H1 (cell line): ENCODE measurements at regions not wholly inside any gene's neighbourhood (a gene's known extent, or its start where the extent isn't known, plus 50 kb on each side); places are given as distances from the start of the nearest gene placed in this dataset.

Experiments used
- CTCF ChIA-PET: fragments of 300-600 bp; sonication (Branson Sonifier 250); formaldehyde crosslinking; loops from one replicate; lab custom pipeline; 2021; ENCODE audit not compliant: partially characterized antibody; lab: Charles Lee
- POLR2A ChIA-PET: fragments of 300-600 bp; sonication (Branson Sonifier 250); formaldehyde crosslinking; loops from one replicate; lab custom pipeline; 2021; ENCODE audit warnings: inconsistent platforms; ENCODE audit not compliant: partially characterized antibody; lab: Charles Lee
- DNase-seq, 2 experiments: peaks; one replicate each; pipeline versions ENCODE4 v3.0.0 to v3.0.0-alpha.2; 2010 to 2022; ENCODE audit warnings: low spot score in 2 of 2, low read depth in 1 of 2, mixed read lengths in 1 of 2
- FAIRE-seq: peaks from 2 replicates; lab custom pipeline; 2011; peaks lifted over from hg19 to GRCh38; lab: Jason Lieb, UNC
- H2AFZ ChIP-seq: 2 replicates; pipeline ENCODE4 v1.8.1; 2012; ENCODE audit warnings: low read length, inconsistent platforms
- H2AK5ac ChIP-seq: 2 replicates; pipeline ENCODE4 v1.6.1; 2013; ENCODE audit warnings: low read depth, low read length
- H2BK120ac ChIP-seq: replicated peaks from 2 replicates; pipeline ENCODE3; 2013; ENCODE audit warnings: low read depth, low read length, inconsistent platforms
- H2BK12ac ChIP-seq: 2 replicates; pipeline ENCODE4 v1.6.1; 2013; ENCODE audit warnings: low read depth, low read length
- H2BK15ac ChIP-seq: 2 replicates; pipeline ENCODE4 v1.6.1; 2013; ENCODE audit warnings: low read length
- H2BK20ac ChIP-seq: 2 replicates; pipeline ENCODE4 v1.6.1; 2013; ENCODE audit warnings: low read length
- H2BK5ac ChIP-seq: 2 replicates; pipeline ENCODE4 v1.6.1; 2013; ENCODE audit warnings: low read depth, low read length
- H3K14ac ChIP-seq: 2 replicates; pipeline ENCODE4 v1.6.1; 2013; ENCODE audit warnings: inconsistent platforms; ENCODE audit not compliant: insufficient read length
- H3K18ac ChIP-seq: 2 replicates; pipeline ENCODE4 v1.6.1; 2013; ENCODE audit warnings: low read length; ENCODE audit errors: extremely low read depth
- H3K23ac ChIP-seq: 2 replicates; pipeline ENCODE4 v1.6.1; 2013; ENCODE audit warnings: inconsistent platforms; ENCODE audit not compliant: insufficient read length
- H3K23me2 ChIP-seq: 2 replicates; pipeline ENCODE4 v1.6.1; 2013; ENCODE audit warnings: low read depth, low read length
- H3K27ac ChIP-seq: 2 replicates; pipeline ENCODE4 v1.6.1; 2011; ENCODE audit warnings: low read depth, low read length, inconsistent platforms
- H3K27me3 ChIP-seq, 4 experiments: replicated peaks in 1 of 4; 1 replicate in 1 of 4; 2 replicates in 3 of 4; pipeline versions ENCODE4 v1.6.1 to v1.8.1; 2011 to 2013; ENCODE audit warnings: low read length in 3 of 4, mild to moderate bottlenecking in 3 of 4, inconsistent platforms in 2 of 4, mixed read lengths in 2 of 4, moderate library complexity in 1 of 4; ENCODE audit not compliant: control insufficient read depth in 3 of 4, insufficient read depth in 3 of 4; ENCODE audit errors: extremely low read depth in 1 of 4
- H3K36me3 ChIP-seq, 4 experiments: 2 replicates each; pipeline versions ENCODE4 v1.6.1 to v1.8.1; 2011 to 2013; ENCODE audit warnings: mild to moderate bottlenecking in 4 of 4, low read length in 3 of 4, moderate library complexity in 2 of 4, control low read depth in 1 of 4, inconsistent platforms in 1 of 4; ENCODE audit not compliant: insufficient read depth in 4 of 4, control insufficient read depth in 2 of 4
- H3K4ac ChIP-seq: replicated peaks from 2 replicates; pipeline ENCODE3; 2013; ENCODE audit warnings: low read length, low read depth, mixed read lengths, inconsistent platforms; ENCODE audit not compliant: insufficient read length
- H3K4me1 ChIP-seq, 4 experiments: replicated peaks in 1 of 4; 1 replicate in 1 of 4; 2 replicates in 3 of 4; pipeline versions ENCODE4 v1.6.1 to v1.8.1; 2011 to 2013; ENCODE audit warnings: low read length in 3 of 4, inconsistent platforms in 2 of 4, mixed read lengths in 1 of 4; ENCODE audit not compliant: insufficient read depth in 4 of 4, control insufficient read depth in 3 of 4
- H3K4me2 ChIP-seq, 2 experiments: 2 replicates each; pipeline versions ENCODE4 v1.6.1 to v1.8.1; 2011 to 2013; ENCODE audit warnings: low read depth in 2 of 2, low read length in 2 of 2, control low read depth in 1 of 2, inconsistent platforms in 1 of 2, mild to moderate bottlenecking in 1 of 2; ENCODE audit not compliant: insufficient read depth in 1 of 2
- H3K4me3 ChIP-seq, 4 experiments: fragments of 200-600, 300-600 bp in 1 of 4; sonication (generic), shearing (Covaris generic), sonication (Bioruptor Twin) in 1 of 4; 2 replicates each; pipeline versions ENCODE4 v1.5.1 to v1.8.1; 2011 to 2016; ENCODE audit warnings: low read length in 4 of 4, low read depth in 3 of 4, control low read depth in 2 of 4, inconsistent platforms in 2 of 4, mild to moderate bottlenecking in 2 of 4, mixed read lengths in 1 of 4, moderate library complexity in 1 of 4; ENCODE audit not compliant: insufficient read depth in 2 of 4; ENCODE audit errors: extremely low read depth in 1 of 4
- H3K56ac ChIP-seq: replicated peaks from 2 replicates; pipeline ENCODE3; 2013; ENCODE audit warnings: low read depth, mild to moderate bottlenecking, mixed read lengths, low read length, inconsistent platforms; ENCODE audit not compliant: insufficient read length
- H3K79me1 ChIP-seq: 2 replicates; pipeline ENCODE4 v1.6.1; 2013; ENCODE audit warnings: low read depth, low read length, control low read depth
- H3K79me2 ChIP-seq, 2 experiments: 2 replicates each; pipeline versions ENCODE4 v1.6.1 to v1.8.1; 2012 to 2013; ENCODE audit warnings: low read length in 2 of 2, mild to moderate bottlenecking in 2 of 2, inconsistent platforms in 1 of 2; ENCODE audit not compliant: insufficient read depth in 2 of 2, control insufficient read depth in 1 of 2
- H3K9ac ChIP-seq, 4 experiments: replicated peaks in 1 of 4; 1 replicate in 1 of 4; 2 replicates in 3 of 4; pipeline versions ENCODE4 v1.6.1 to v1.8.1; 2011 to 2013; ENCODE audit warnings: low read depth in 3 of 4, low read length in 3 of 4, control low read depth in 2 of 4, mild to moderate bottlenecking in 2 of 4, moderate library complexity in 2 of 4, inconsistent platforms in 1 of 4; ENCODE audit errors: extremely low read depth in 1 of 4
- H3K9me3 ChIP-seq, 2 experiments: 2 replicates each; pipeline versions ENCODE4 v1.6.1 to v1.8.1; 2012 to 2013; ENCODE audit warnings: mild to moderate bottlenecking in 2 of 2, moderate library complexity in 2 of 2, control low read depth in 1 of 2, inconsistent platforms in 1 of 2, low read depth in 1 of 2, low read length in 1 of 2, mixed read lengths in 1 of 2; ENCODE audit not compliant: insufficient read depth in 2 of 2
- H4K20me1 ChIP-seq, 2 experiments: replicated peaks in 1 of 2; 2 replicates each; pipeline versions ENCODE3 to v1.8.1; 2011 to 2013; ENCODE audit warnings: inconsistent platforms in 2 of 2, low read length in 2 of 2, mild to moderate bottlenecking in 1 of 2; ENCODE audit not compliant: insufficient read depth in 2 of 2, control insufficient read depth in 1 of 2
- H4K5ac ChIP-seq: 2 replicates; pipeline ENCODE4 v1.6.1; 2013; ENCODE audit warnings: low read length, low read depth, mixed read lengths, inconsistent platforms; ENCODE audit not compliant: insufficient read length
- H4K8ac ChIP-seq: 2 replicates; pipeline ENCODE4 v1.8.0; 2013; ENCODE audit warnings: mild to moderate bottlenecking, moderate library complexity, low read length, inconsistent platforms; ENCODE audit not compliant: insufficient read depth; ENCODE audit errors: extremely low read depth
- H4K91ac ChIP-seq: replicated peaks from 2 replicates; pipeline ENCODE3; 2013; ENCODE audit warnings: low read length, mixed read lengths, inconsistent platforms; ENCODE audit not compliant: insufficient read length
- FOSL1 ChIP-seq: IDR thresholded peaks from 2 replicates; pipeline ENCODE4 v1.6.1; 2011; ENCODE audit warnings: mild to moderate bottlenecking, low read depth, low read length, moderate library complexity; ENCODE audit not compliant: insufficient read depth
- JUN ChIP-seq: IDR thresholded peaks from 2 replicates; pipeline ENCODE4 v1.6.1; 2011; ENCODE audit warnings: low read depth, mild to moderate bottlenecking, improper control_type of control experiment, low read length
- KDM1A ChIP-seq: fragments of 200-600, 300-600 bp; sonication (generic); IDR thresholded peaks from 2 replicates; pipeline ENCODE4 v1.7.1; 2016; ENCODE audit warnings: mild to moderate bottlenecking, low read length, borderline replicate concordance
- RFX5 ChIP-seq: IDR thresholded peaks from 2 replicates; pipeline ENCODE4 v1.6.1; 2011; ENCODE audit warnings: low read depth, low read length, improper control_type of control experiment, borderline replicate concordance
- SP4 ChIP-seq: IDR thresholded peaks from 2 replicates; pipeline ENCODE4 v1.6.1; 2012; ENCODE audit warnings: low read length, inconsistent platforms
- WGBS, 2 experiments: shearing (Covaris generic) in 1 of 2; methylation state at CpG; one replicate each; pipeline versions ENCODE4 v1.1.6 to v1.1.7; 2013 to 2015; ENCODE audit warnings: low lambda C conversion rate in 2 of 2, mixed read lengths in 2 of 2, inconsistent platforms in 1 of 2, low coverage in 1 of 2, missing lambda C conversion rate in 1 of 2; ENCODE audit not compliant: insufficient replicate concordance in 2 of 2, insufficient coverage in 1 of 2, insufficient read length in 1 of 2; ENCODE audit errors: extremely low coverage in 1 of 2, missing lambda C conversion rate in 1 of 2; 5-methylcytosine and 5-hydroxymethylcytosine counted together
- TF ChIP-seq, protein P1 (sequence below): IDR thresholded peaks from 2 replicates; pipeline ENCODE4 v1.6.1; 2012; ENCODE audit warnings: low read length, inconsistent platforms

DNA sequence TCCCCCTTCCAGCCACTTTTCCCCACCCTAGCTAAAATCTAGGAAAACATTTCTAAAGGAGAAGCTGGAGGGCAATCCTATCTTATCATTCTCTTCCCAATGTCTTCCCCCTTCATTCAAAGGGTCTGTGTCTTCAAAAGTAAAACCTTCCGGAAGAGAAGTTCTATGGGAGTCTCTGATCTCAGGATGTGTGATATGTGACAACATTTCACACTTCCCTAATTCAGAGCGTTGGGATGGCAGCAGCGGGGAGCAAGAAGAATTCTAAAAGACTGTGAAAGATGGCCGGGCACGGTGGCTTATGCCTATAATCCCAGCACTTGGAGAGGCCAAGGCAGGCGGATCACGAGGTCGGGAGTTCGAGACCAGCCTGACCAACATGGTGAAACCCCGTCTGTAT lies 65.4 kb upstream of the AKIRIN2 start:
- Histone ChIP-seq H3K14ac (no peak overlapping the region), H4K91ac (no peak overlapping the region), H3K18ac (no peak overlapping the region), H2BK20ac (no peak overlapping the region), H3K9me3 (no peaks in the 10 kb centered on the region), H3K79me2 (no peaks in the 10 kb centered on the region), H3K23ac (no peak overlapping the region), H3K4me2 (no peak overlapping the region), H4K20me1 (no peaks in the 10 kb centered on the region), H2AK5ac (no peak overlapping the region), H3K4me1 (peaks cover 0 to 1% (median 0%) of the 10 kb centered on the region in 4 experiments; a peak in 1 of 7 replicates), H3K23me2 (no peaks in the 10 kb centered on the region), H2BK120ac (no peak overlapping the region), H3K4ac (no peak overlapping the region)
- 94% methylated on average over 10 of the region's 10 CpGs; no CpG with 5 or more reads in 1 of the 2 experiments for WGBS, 2 experiments
- FAIRE-seq: no peak
- TF ChIP-seq SP4 (no peak), KDM1A (no peak), JUN (no peak), FOSL1 (no peak), RFX5 (no peak)
- TF ChIP-seq, protein P1, sequence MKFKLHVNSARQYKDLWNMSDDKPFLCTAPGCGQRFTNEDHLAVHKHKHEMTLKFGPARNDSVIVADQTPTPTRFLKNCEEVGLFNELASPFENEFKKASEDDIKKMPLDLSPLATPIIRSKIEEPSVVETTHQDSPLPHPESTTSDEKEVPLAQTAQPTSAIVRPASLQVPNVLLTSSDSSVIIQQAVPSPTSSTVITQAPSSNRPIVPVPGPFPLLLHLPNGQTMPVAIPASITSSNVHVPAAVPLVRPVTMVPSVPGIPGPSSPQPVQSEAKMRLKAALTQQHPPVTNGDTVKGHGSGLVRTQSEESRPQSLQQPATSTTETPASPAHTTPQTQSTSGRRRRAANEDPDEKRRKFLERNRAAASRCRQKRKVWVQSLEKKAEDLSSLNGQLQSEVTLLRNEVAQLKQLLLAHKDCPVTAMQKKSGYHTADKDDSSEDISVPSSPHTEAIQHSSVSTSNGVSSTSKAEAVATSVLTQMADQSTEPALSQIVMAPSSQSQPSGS: no peak
- TF ChIP-seq, all 59 proteins: peak for 0
- Histone ChIP-seq H4K5ac (no peak overlapping the region), H3K27me3 (no peaks in the 10 kb centered on the region), H3K4me3 (no peak overlapping the region), H3K36me3 (no peaks in the 10 kb centered on the region), H3K27ac (no peak overlapping the region), H2AFZ (no peak overlapping the region), H4K8ac (no peak overlapping the region), H3K79me1 (no peaks in the 10 kb centered on the region), H3K9ac (no peak overlapping the region), H2BK15ac (no peak overlapping the region), H3K56ac (no peak overlapping the region), H2BK5ac (no peak overlapping the region), H2BK12ac (no peak overlapping the region)
- ChIA-PET CTCF (no interaction called here), POLR2A (no interaction called here)
- no peak for DNase-seq
